Lung (tissue), 11 donors: ENCODE measurements at regions not wholly inside any gene's neighbourhood (a gene's known extent, or its start where the extent isn't known, plus 50 kb on each side); places are given as distances from the start of the nearest gene placed in this dataset.

Experiments used
- ATAC-seq: fragments of 200-7000 bp; cut with Tn5 transposase; one replicate; pipeline ENCODE4 v1.9.1; 2020; ENCODE audit warnings: moderate number of reproducible peaks; ENCODE audit not compliant: insufficient read depth, low FRiP score
- DNase-seq, 3 donors: peaks; one replicate each; pipeline ENCODE4 v3.0.0-alpha.2; 2013 to 2017
- H3K27ac ChIP-seq, 2 donors: one replicate each; pipeline ENCODE4 v1.5.1; 2013; ENCODE audit warnings: mild to moderate bottlenecking in 2 of 2, moderate library complexity in 2 of 2, control low read depth in 1 of 2, inconsistent platforms in 1 of 2, low read depth in 1 of 2, low read length in 1 of 2
- H3K27me3 ChIP-seq, 3 donors: one replicate each; pipeline ENCODE4 v1.5.1; 2013; ENCODE audit warnings: low read length in 2 of 3; ENCODE audit not compliant: control insufficient read depth in 3 of 3, insufficient read depth in 3 of 3
- H3K36me3 ChIP-seq, 4 donors: one replicate each; pipeline ENCODE4 v1.5.1; 2013; ENCODE audit warnings: low read length in 4 of 4, mild to moderate bottlenecking in 1 of 4, moderate library complexity in 1 of 4; ENCODE audit not compliant: control insufficient read depth in 4 of 4, insufficient read depth in 4 of 4
- H3K4me1 ChIP-seq, 5 donors: one replicate each; pipeline ENCODE4 v1.5.1; 2013; ENCODE audit warnings: low read length in 5 of 5, mild to moderate bottlenecking in 2 of 5, moderate library complexity in 1 of 5; ENCODE audit not compliant: control insufficient read depth in 5 of 5, insufficient read depth in 5 of 5
- H3K4me3 ChIP-seq: one replicate; pipeline ENCODE4 v1.5.1; 2013; ENCODE audit warnings: mild to moderate bottlenecking, control low read depth, moderate library complexity
- H3K9ac ChIP-seq, 2 donors: one replicate each; pipeline ENCODE4 v1.5.1; 2013; ENCODE audit warnings: low read length in 2 of 2, control low read depth in 1 of 2; ENCODE audit not compliant: insufficient read depth in 1 of 2
- H3K9me3 ChIP-seq, 4 donors: one replicate each; pipeline ENCODE4 v1.5.1; 2013; ENCODE audit warnings: low read length in 3 of 4, mild to moderate bottlenecking in 1 of 4, moderate library complexity in 1 of 4; ENCODE audit not compliant: control insufficient read depth in 4 of 4, insufficient read depth in 3 of 4
- WGBS, 2 donors: extraction: QIAGEN DNeasy Blood & Tissue Kit; methylation state at CpG; one replicate each; pipeline ENCODE4 v1.1.7; 2013; 5-methylcytosine and 5-hydroxymethylcytosine counted together
- TF ChIP-seq, protein P1 (sequence below): IDR thresholded peaks from 2 replicates; pipeline ENCODE4 v1.5.1; 2012; ENCODE audit warnings: mild to moderate bottlenecking; ENCODE audit errors: control extremely low read depth, extremely low read depth
- donor health status: control.
- donor health status: control.
- donor health status: Bipolar disorder and iron deficiency.
- donor health status: healthy.
- donor health status: DM: yes; HTN: yes; CAD: no.

DNA sequence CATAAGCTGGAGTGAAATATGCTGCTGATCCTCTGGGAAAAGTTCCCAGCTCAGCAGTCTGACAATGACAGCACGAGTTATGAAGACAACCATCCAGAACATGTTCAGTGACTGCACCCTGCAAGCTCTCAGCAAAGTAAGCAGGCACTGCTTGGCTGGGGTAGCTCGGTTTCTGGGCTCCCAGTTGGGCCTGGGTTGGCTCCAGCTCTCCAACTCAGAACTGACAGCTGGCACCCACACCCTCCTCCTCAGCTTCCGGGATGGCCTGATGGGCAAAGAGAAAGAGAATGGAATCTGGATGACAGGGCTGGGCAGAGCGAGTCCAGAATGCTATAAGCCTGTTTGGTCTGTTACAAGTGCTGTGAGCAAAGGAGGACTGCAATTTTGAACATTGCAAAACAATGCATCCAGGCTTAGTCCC, 185.0 kb downstream of the CSNK1G3 start:
- no peak overlapping the region for H3K4me3 ChIP-seq
- H3K4me1 ChIP-seq = peaks cover 0 to 7% (median 1%) of the 10 kb centered on the region in 5 donors
- WGBS, 2 donors = 64 to 78% methylated on average over 4 of the region's 4 CpGs
- H3K9me3 ChIP-seq = no peaks in the 10 kb centered on the region
- no peaks in the 10 kb centered on the region for H3K36me3 ChIP-seq
- TF ChIP-seq, protein P1, sequence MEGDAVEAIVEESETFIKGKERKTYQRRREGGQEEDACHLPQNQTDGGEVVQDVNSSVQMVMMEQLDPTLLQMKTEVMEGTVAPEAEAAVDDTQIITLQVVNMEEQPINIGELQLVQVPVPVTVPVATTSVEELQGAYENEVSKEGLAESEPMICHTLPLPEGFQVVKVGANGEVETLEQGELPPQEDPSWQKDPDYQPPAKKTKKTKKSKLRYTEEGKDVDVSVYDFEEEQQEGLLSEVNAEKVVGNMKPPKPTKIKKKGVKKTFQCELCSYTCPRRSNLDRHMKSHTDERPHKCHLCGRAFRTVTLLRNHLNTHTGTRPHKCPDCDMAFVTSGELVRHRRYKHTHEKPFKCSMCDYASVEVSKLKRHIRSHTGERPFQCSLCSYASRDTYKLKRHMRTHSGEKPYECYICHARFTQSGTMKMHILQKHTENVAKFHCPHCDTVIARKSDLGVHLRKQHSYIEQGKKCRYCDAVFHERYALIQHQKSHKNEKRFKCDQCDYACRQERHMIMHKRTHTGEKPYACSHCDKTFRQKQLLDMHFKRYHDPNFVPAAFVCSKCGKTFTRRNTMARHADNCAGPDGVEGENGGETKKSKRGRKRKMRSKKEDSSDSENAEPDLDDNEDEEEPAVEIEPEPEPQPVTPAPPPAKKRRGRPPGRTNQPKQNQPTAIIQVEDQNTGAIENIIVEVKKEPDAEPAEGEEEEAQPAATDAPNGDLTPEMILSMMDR = no peak
- H3K27ac ChIP-seq = peak overlapping the region in 1 of 2 donors; percentile 72
- peak; percentile 16 to 72 (median 39) for DNase-seq
- peak; percentile 42 for ATAC-seq
- no peak overlapping the region for H3K9ac ChIP-seq
- no peaks in the 10 kb centered on the region for H3K27me3 ChIP-seq

DNA sequence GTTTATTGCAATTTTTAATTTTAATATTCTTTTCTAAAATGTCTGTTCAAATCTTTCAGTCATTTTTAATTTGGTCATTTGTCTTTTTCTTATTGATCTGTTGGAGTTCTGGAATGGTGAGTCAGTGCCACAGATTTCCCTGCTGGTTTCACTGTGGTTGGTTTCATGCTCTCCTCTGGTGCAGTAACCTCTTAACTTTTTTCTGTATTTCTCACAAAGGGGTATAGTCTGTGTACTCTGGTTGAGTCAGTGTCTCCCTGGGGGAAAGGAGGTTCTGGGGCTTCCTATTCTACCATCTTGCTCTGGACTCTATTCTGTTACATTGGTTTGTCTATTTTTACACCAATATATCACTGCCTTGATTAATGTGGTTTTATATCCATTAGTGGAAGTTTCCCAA, 178.8 kb downstream of the CSNK1G3 start:
- Histone ChIP-seq H3K4me1 (no peaks in the 10 kb centered on the region), H3K4me3 (no peak overlapping the region), H3K9me3 (no peaks in the 10 kb centered on the region), H3K27me3 (no peaks in the 10 kb centered on the region), H3K9ac (no peak overlapping the region), H3K36me3 (no peaks in the 10 kb centered on the region), H3K27ac (no peak overlapping the region)
- DNase-seq = no peak
- TF ChIP-seq, protein P1 = no peak
- no peak for ATAC-seq

DNA sequence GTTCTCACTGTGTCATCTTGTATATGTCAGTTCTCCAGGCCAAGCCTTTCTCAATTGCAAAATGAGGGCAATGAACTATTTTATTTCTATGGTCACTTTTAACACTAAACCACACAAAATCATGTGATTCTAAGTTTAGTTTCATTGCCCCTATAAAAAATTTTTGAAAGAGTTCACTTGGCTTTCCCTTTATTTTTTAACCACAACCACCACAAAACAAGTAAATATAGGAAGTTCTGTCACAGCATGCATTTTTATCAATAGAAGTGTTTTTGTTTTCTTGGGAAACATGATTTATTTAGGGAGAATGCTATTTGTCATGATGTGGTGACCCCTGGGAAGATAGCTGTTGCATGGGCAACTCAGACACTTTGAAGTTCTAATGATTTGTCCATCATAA, 169.1 kb downstream of the CSNK1G3 start:
- TF ChIP-seq, protein P1 = no peak
- no peak for DNase-seq
- Histone ChIP-seq H3K36me3 (no peaks in the 10 kb centered on the region), H3K27me3 (no peaks in the 10 kb centered on the region), H3K9ac (no peak overlapping the region), H3K27ac (no peak overlapping the region), H3K4me3 (no peak overlapping the region), H3K4me1 (no peaks in the 10 kb centered on the region), H3K9me3 (peaks cover 0 to 12% (median 2%) of the 10 kb centered on the region in 4 donors)
- ATAC-seq = no peak

DNA sequence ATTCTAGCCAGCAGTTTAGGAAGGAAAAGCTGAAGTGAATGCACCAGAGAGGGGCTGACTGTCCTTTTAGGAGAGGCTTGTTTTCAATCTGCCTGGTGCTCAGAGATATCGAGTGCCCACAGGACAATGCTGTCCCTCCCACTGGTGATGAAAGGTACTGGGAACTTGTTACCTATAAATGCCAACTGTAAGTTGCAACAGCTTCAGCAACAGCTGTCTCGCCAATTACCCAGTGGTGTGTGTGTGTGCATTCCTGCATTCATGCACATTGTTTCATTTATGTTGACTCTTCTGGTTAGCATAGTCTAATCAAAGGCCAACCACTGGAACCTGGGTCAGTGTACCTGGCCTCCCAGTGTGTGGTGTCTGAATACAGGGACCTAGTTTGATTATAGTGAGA, 161.1 kb downstream of the CSNK1G3 start:
- H3K4me3 ChIP-seq = no peak overlapping the region
- no peaks in the 10 kb centered on the region for H3K9me3 ChIP-seq
- ATAC-seq (no peak), DNase-seq (peak; percentile 16 to 34 (median 19))
- TF ChIP-seq, protein P1 = no peak
- H3K9ac ChIP-seq = no peak overlapping the region
- H3K4me1 ChIP-seq = peaks cover 0 to 20% (median 9%) of the 10 kb centered on the region in 5 donors
- H3K27ac ChIP-seq = peak overlapping the region in 1 of 2 donors; percentile 16
- no peaks in the 10 kb centered on the region for H3K36me3 ChIP-seq
- no peaks in the 10 kb centered on the region for H3K27me3 ChIP-seq
- WGBS, 2 donors = 65 to 80% methylated on average over 2 of the region's 2 CpGs
